HG03066 (cell line): ENCODE measurements at regions not wholly inside any gene's neighbourhood (a gene's known extent, or its start where the extent isn't known, plus 50 kb on each side); places are given as distances from the start of the nearest gene placed in this dataset.

ENCODE experiments used
- ATAC-seq: cut with Tn5 transposase; IDR thresholded peaks from one replicate; pipeline ENCODE4 v1.9.1; 2021; ENCODE audit warnings: low read depth; ENCODE audit not compliant: unreplicated experiment

DNA sequence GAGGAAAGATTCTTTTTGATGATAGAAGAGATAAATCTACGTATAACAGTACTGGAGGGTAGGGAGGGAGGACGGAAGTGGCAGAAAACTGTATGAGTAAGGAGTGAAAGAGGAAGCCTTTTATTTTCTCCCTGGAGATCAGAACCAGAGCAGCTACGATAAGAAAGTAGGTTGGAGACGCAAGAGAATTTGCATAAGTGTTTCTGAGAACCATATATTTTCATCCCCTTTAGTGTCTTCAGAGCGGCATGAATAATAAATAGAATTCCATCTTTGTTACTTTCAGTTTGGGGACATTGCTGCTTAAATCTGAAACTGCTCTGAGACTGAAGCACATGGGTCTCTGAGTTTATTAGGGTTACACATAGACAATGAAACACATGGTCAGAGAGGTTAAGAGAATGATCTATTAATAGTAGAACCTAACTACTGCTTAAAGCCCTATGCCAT, 230.2 kb upstream of the TNP1 start:
- ATAC-seq = peak; percentile 71

DNA sequence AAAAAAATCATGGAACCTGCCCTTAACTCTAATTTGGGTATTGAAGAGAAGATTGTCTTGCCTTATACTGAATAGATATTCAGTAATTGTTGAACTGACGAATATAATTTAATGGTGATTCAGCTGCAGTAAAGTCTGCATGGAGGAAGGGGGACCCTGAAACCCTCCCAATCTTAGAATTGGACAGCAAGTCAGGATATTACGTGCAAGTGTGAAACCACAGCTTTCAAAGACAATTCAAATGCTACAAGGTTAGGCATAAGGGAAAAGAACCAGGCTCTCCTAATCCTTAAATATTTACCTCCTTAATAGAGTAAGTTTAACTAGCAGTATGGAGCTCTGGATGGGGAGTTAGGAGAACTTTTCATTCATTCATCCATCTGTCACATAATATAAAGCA, 226.9 kb upstream of the TNP1 start:
- no peak for ATAC-seq

DNA sequence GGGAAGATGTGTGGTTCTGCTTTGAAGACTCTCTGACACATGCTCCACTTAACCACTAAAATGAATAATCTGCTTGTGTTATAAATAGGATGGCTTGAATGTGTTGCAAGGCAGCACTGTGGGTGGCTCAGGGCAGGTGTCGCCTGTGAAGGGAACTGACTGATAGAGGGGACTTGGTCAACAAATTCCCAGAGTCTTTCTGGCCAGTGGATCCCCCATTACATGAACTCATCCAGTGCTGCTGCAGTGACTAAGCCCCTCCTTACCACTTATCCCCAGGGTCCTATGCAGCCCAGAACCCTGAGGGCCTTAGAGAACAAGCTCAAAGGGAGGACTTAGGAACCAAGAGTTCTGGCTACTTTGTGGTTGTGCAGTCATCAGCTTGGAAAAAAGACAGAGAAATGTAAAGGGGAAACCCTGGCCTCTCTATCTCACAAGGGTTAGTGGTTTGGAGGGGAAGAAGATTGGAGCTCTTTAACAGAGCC, 226.2 kb upstream of the TNP1 start:
- peak; percentile 39 for ATAC-seq

DNA sequence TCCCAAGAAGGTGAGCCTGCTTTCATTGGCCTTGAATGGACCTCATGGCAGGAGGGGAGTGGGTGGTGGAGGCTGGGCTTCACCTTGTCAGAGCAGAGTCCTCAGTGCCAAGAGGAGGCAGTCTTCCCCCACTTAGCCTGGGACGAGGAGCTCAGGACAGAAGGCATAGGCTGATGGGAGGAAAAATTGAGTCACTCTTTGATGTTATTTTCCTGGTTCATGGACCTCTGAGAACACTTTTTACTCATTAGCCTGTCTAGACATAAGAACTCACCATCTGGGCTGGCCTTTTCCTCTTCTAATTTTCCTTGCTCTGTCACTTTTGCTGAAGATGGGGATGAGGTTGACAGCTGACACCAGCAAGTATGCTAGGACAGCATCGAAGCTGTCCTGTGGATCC, 225.7 kb upstream of the TNP1 start:
- ATAC-seq = no peak

DNA sequence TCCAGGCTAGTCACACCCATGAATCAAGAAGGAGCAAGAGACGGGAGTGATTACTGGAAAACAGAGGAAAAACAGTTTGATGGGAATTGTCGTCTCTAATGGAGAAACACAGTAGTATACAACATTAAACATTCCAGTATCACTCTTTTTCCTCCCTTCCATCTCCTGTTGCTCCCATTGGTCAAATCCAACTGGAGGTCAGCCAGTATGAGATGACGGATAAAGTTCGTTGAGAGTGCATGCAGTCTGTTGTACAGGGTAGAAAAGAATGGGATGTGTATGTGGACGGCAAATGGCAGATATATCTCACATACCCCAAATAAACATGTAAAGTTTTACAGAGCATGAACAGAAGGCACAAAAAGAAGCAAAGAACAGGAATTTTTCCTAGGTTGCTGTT, 221.9 kb upstream of the TNP1 start:
- no peak for ATAC-seq

DNA sequence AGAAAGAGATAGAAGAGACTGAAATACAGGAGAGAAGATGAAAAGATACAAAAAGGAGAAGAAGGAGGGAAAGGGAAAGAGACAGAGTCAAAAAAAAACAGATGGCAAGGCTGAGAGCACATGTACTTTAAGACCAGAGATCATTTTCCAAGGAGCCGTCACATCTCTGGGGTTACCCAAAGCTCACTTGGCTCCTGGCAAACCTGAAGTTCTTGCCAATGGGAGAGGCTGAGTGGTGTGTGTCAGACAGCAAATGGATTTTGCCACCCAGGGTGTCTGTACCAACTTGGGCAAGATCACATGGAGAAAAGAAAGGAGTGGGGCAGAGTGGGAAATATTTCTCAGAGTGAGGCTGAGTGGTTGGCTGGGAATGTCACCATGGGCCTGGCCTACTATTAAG, 219.3 kb upstream of the TNP1 start:
- ATAC-seq = no peak

DNA sequence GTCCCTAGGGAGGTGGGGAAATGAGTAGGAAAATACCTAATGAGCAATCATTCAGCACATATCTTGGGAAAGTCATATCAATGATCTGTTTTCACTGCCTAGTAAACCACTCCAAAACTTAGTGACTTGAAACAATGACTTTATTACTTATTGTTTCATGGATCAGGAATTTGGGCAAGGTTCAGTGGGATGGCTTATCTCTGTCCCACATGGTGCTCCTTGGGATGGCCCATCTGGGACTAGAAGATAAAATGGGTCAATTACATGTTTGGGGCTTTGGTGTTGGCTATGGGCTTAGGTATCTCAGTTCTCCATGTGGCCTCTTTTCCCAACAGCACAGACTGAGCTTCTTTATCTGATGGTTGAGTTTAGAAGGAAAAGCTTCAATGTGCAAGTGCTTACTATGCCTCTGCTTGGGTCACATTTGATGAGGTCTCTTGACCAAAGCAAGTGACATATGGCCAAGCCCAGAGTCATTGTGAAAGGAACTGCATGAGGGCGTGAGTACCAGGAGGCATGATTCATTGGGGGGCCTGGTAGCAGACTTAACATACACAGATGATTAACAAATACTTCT, 218.1 kb upstream of the TNP1 start:
- no peak for ATAC-seq

DNA sequence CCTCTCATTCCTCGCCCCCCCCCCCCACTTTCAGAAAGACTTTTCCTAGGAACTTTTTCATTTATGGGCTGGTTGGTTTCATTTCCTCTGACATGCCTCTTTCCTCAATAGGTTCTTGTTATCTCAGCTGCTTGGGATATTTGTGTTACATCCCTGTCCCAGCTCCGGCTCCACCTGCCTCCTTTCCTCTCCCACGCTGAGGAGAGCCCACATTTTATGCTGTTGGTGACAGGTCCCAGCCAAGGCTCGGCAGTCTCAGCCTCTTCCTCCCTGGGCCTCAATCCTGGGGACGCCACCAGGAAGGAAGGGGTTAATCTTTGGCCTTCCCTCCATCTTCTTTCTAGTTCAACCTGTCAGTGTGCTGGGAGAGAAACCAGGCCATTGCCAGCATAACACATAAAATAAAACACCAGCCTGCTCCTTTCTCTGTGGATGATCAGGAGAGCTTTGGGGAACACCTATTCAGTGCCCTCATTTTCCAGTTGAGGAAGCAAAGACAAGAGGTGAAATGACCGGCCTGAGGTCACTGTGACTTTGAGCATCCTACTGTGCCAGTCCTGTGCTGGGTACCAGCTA, 216.9 kb upstream of the TNP1 start:
- ATAC-seq = no peak

DNA sequence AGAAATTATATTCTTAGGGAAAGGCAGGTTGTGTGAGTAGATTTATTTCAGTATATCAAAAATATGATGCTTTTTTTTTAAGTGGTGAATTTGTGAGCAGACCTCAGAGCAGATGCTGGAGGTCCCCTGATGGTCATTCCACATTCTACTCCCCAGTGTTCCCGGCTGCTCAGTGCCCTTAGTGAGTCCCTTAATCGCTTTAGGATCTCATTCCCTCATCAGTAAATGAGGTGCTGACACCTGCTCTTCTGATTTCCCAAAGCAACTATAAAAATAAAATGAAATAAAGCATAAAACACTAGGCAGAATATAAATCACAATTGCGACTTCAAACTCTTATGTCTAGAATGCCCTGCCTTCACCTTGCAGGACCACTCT, 216.2 kb upstream of the TNP1 start:
- no peak for ATAC-seq

DNA sequence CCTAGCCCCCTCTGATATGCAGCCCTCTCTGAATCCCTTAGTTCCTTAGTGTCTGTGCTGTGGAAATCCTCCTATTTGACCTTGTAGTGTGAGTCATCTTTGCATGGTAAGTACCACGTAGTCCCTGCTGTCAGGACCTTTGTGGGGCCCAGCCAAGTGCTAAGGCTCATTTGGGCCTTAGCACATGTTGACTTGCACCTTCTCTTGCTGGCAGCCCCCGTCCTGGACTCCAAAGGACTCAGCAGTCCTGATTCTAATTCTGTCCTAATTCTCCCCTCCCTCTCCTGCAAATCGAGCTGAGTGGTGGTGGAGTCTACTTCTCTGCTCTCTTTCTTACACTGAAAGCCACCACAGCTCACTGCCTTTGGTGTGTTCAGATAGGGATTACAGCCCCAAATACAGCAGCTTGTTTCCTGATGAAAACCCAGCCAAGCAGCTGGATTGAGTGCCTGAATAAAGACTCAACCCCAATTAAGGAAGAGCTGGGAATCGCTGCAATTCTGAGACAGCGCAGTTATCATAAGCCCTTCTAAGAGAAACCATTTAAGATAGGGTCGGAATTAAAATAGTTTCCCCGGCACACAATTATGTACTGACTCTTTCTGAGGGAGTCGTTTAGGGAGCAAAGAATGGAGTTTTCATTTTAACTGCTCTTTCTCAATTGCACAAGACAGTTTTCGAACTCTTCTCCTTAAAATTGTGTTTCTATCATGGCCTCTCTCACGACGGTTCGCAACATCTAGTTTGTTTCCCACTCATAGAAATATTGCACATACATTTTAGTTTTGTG, 215.6 kb upstream of the TNP1 start:
- no peak for ATAC-seq

DNA sequence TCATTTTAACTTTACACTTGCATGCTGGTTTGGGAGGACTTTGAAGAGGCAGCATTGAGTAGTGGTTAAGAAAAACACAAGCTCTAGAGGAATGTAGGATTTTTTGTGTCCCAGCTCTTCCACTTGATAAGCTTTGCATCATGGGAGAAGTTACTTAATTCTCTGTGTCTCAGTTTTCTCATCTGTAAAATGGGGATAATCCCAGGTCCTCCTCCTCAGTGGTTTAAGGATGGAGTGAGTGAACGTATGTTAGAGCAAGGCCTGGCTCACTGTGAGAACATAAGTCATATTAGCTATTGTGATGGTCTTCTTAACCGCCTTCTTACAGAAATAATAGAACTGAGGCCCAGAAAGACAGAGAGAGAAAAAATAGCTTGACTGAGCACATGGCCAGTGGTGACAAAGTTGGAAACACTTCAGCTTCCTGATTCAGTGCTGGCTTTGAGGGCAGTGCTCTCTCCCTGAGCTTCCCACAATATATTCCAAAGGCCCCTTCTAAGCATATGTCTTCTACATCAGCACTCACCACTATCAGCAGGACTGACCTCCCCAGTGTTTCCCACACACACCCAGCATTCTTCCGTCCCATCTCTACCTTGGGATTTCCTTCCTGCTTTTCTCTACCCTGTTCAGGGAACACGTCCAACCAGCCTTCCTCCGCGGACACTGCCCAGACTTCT, 214.9 kb upstream of the TNP1 start:
- no peak for ATAC-seq

DNA sequence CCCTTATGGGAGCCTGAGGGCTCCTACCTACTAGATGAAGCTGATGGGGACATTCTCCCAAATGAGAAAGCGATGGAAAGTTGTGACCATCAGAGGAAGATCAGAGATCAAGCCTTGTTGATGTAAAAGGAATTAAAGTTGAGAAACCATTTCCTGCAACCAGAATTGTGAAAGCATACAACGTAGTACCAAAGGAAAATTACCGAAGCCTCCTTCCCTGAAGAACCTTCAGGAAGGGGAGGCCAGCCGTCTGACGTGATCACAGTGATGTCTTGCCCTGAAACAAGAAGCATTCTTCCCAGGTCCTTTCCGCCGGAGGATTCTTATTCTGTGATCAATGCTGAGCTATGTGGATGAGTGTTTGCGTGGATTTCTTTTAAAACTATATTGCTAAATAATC, 211.6 kb upstream of the TNP1 start:
- ATAC-seq = no peak

DNA sequence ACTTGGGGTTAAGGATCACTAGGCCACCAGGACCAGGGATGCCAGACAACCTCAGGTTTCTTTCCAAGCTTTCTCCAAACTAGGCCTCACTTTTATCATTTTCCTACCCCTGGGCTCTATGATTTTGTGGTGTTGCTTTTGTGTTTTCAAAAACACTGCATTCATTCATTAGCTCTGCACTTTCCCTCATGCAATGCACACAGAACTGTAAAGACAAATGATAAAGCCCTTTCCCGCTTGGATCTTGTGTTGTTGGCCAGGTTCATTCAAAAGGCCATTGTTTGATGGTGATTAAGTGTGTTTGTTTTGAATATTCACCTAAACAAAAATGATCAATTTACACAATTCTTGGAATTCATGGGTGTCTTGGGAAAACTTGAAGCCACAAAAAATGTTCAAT, 210.7 kb upstream of the TNP1 start:
- no peak for ATAC-seq

DNA sequence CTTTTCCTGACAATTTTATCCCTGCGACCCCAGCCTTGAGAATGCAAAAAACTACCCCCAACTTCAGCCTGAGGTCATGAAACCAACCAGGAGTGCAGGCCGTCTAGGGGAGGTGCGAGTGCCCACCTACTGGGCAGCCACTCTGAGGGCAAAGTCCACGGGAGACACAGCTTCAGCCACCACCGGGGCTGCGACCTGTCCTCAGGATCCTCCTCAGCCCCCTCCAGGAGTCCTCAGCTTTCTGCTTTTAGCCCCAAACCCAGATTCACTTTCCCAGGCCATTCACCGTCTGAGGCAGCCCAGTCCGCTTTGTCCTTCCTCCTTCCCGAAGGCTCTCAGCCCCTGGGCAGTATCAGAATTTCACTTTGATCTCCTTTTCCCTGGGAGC, 210.2 kb upstream of the TNP1 start:
- ATAC-seq = no peak

DNA sequence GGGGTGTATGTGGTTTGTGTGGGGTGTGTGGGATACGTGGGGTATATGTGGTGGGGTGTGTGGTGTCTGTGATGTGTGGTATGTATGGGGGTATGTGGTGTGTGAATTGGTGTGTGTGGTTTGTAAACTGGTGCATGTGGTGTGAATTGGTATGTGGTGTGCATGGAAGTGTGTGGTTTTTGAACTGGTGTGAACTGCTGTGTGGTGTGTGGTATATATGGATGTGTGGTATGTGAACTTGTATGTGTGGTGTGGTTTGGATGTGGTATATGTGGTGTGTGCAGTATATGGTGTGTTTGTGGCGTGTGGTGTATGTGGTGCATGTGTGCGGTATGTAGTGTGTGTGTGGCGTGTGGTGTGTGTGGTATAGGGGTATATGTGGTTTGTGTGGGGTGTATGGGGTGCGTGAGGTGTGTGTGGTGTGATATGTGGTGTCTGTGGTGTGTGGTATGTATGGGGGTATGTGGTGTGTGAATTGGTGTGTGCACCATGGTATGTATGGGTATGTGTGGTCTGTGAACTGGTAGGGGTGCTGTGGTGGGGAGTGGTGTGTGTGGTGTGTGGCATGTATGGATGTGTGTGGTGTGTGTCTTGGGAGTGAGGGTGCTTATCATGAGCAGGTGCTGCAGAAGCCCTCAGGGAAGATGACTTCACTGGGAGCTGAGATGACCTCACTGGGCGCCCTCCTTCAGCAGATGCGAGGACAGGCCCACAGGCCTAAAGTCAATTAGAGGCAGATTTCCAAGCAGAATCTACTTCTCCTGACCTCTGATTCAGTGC, 209.6 kb upstream of the TNP1 start:
- ATAC-seq = no peak

DNA sequence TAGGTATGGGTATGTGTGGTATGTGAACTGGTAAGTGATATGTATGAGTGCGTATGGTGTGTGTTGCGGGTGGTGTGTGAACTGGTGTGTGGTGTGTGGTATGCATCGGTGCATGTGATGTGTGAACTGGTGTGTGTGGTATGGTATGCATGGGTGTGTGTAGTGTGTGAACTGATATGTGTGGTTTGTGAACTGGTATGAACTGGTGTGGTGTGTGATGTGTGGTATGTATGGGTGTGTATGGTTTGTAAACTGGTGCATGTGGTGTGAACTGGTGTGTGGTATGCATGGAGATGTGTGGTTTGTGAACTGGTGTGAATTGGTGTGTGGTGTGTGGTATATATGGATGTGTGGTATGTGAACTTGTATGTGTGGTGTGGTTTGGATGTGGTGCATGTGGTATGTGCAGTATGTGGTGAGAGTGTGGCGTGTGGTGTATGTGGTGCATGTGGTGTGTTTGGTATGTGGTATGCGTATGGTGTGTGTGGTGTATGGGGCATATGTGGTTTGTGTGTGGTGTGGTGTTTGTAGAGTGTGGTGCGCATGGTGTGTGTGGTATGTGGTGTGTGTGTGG, 208.9 kb upstream of the TNP1 start:
- ATAC-seq = no peak

DNA sequence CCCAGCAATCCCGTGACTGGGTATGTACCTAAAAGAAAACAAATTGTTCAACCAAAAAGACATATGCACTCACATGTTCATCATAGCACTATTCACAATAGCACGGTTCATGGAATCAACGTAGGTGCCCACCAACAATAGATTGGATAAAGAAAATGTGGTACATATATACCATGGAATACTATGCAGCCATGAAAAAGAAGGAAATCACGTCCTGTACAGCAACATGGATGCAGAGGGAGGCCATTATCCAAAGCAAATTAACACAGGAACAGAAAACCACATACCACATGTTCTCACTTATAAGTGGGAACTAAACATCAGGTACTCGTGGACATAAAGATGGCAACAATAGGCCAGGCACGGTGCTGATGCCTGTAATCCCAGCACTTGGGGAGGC, 207.9 kb upstream of the TNP1 start:
- no peak for ATAC-seq

DNA sequence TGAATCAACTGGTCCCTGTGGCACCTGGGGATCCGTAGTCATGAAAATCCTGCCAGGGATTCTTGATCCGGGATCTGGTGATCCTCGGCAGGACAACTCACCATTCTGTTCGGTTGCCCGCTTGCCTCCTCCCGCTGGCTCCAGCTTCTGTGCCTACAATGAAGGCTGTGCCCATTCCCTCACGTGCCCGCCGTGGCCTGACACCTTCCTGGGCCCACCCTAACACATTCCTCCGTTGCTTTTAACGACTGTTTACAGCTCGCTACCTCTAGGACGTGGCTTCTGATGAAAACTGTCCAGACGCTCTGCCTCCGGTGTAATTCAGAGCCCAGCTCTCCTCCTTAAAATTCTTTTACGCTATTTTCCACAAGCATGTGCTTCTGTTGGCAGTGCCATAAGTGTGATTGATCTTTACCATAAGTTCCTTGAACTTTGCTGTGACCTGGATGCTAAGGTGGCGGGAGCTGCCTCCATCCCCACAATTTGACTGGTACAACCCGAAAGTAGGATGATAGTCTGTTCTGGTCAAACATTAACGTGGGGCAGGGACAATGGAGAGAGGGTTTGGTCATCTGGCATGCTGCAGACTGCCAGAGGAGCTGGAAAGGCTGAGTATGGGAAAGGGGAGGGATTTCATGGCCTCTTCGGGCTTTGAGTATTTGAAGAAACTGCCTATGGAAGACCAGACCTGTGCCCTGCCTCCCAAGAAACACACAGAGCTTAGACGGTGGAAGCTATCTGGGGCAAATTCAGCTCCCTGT, 206.8 kb upstream of the TNP1 start:
- ATAC-seq = no peak

DNA sequence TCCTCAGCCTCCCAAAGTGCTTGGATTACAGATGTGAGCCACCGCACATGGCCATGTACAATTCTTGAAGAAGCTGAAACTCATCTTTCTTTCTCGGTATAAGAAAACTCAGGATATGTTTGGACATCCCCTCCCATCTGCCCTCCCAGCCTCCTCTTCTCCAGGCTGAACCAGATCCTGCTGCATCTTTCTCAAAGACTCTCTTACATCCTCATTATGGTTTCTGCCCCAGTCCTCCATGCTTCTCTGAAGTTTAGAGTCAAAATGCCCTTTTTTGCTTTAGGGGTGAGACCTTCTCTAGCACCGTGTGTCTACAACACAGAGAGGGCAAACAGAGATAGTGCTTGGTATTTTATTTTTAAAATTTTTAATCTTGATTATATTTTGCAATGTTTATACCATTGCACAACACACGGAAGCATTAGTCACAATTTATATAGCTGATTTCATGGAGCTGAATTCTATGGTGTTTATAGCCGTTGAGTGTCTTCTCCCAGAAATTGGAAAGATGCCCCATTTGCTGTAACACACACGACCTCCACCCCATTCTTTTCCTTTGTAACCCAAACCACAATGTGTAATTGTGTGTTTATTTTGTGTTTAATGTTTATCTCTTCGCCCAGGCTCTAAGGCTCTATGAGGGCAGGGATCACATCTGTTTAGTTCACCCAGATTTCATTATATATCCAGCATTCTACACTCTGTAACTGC, 206.0 kb upstream of the TNP1 start:
- no peak for ATAC-seq
